Activated naive CD4-positive, alpha-beta T cell treated with anti-CD3 and anti-CD28 coated beads, Interleukin-2, amount 50 U/mL, for 72 hours (primary cell): ENCODE measurements at regions not wholly inside any gene's neighbourhood (a gene's known extent, or its start where the extent isn't known, plus 50 kb on each side); places are given as distances from the start of the nearest gene placed in this dataset.

Source experiments
- ATAC-seq, 2 donors: fragments of 150-1000 bp; cut with Tn5 transposase; 2 replicates each; pipeline ENCODE4 v1.10.0; 2021; ENCODE audit warnings: mild to moderate bottlenecking in 2 of 2, moderate library complexity in 2 of 2
- DNase-seq, 2 donors: peaks; one replicate each; pipeline ENCODE4 v3.0.0; 2021 to 2022; ENCODE audit warnings: low spot score in 2 of 2
- H3K27ac Mint-ChIP-seq, 2 donors: one replicate each; pipeline ENCODE4 v1.8.0; 2022; ENCODE audit warnings: mild to moderate bottlenecking in 2 of 2, mixed read lengths in 2 of 2
- H3K36me3 Mint-ChIP-seq, 2 donors: one replicate each; pipeline ENCODE4 v1.8.0; 2022; ENCODE audit warnings: mixed read lengths in 2 of 2
- H3K9me3 Mint-ChIP-seq, 2 donors: one replicate each; pipeline ENCODE4 v1.8.0; 2022; ENCODE audit warnings: mixed read lengths in 2 of 2

GRCh38 chr4:27910227-27910626 is 1049.6 kb downstream of the STIM2 start:
- no peak for ATAC-seq

GRCh38 chr4:27911047-27911446 is 1050.4 kb downstream of the STIM2 start:
- DNase-seq (no peak), ATAC-seq (no peak)
- Mint-ChIP-seq H3K27ac (no peak overlapping the region), H3K9me3 (peaks cover 12 to 15% of the 10 kb centered on the region in 2 donors), H3K36me3 (no peaks in the 10 kb centered on the region)

More at GRCh38 chr4:27910227-27910626, 1049.6 kb downstream of the STIM2 start:
- H3K9me3 Mint-ChIP-seq = peaks cover 12 to 15% of the 10 kb centered on the region in 2 donors
- H3K36me3 Mint-ChIP-seq = no peaks in the 10 kb centered on the region
- H3K27ac Mint-ChIP-seq = no peak overlapping the region
- DNase-seq = no peak

GRCh38 chr4:27913738-27914137 is 1053.1 kb downstream of the STIM2 start:
- Mint-ChIP-seq H3K27ac (no peak overlapping the region), H3K36me3 (no peaks in the 10 kb centered on the region), H3K9me3 (peaks cover 12 to 18% of the 10 kb centered on the region in 2 donors)
- ATAC-seq (no peak), DNase-seq (no peak)

- no peak for DNase-seq
- no peak for ATAC-seq
- Mint-ChIP-seq H3K36me3 (no peaks in the 10 kb centered on the region), H3K27ac (no peak overlapping the region), H3K9me3 (peaks cover 4 to 9% of the 10 kb centered on the region in 2 donors)
Observed at GRCh38 chr4:27915822-27916221, 1055.2 kb downstream of the STIM2 start.

- H3K27ac Mint-ChIP-seq = no peak overlapping the region
- no peaks in the 10 kb centered on the region for H3K36me3 Mint-ChIP-seq
- DNase-seq (no peak), ATAC-seq (no peak)
- peaks cover 4 to 12% of the 10 kb centered on the region in 2 donors for H3K9me3 Mint-ChIP-seq
Observed at GRCh38 chr4:27916452-27917184, 1056.0 kb downstream of the STIM2 start.

GRCh38 chr4:27917381-27917780 is 1056.7 kb downstream of the STIM2 start:
- DNase-seq (no peak), ATAC-seq (no peak)
- no peak overlapping the region for H3K27ac Mint-ChIP-seq
- H3K9me3 Mint-ChIP-seq = peaks cover 8 to 12% of the 10 kb centered on the region in 2 donors
- no peaks in the 10 kb centered on the region for H3K36me3 Mint-ChIP-seq

GRCh38 chr4:27921231-27921630 is 1060.6 kb downstream of the STIM2 start:
- peaks cover 18 to 21% of the 10 kb centered on the region in 2 donors for H3K9me3 Mint-ChIP-seq
- DNase-seq (no peak), ATAC-seq (no peak)
- no peaks in the 10 kb centered on the region for H3K36me3 Mint-ChIP-seq
- H3K27ac Mint-ChIP-seq = no peak overlapping the region

- DNase-seq = no peak
- H3K9me3 Mint-ChIP-seq = peaks cover 0 to 4% of the 10 kb centered on the region in 2 donors
- no peak for ATAC-seq
Observed at GRCh38 chr4:27928761-27929540, 1068.3 kb downstream of the STIM2 start.

GRCh38 chr4:27930291-27930690 is 1069.7 kb downstream of the STIM2 start:
- H3K36me3 Mint-ChIP-seq = no peaks in the 10 kb centered on the region
- H3K9me3 Mint-ChIP-seq = peaks cover 0 to 4% of the 10 kb centered on the region in 2 donors
- ATAC-seq (no peak), DNase-seq (no peak)
- no peak overlapping the region for H3K27ac Mint-ChIP-seq

More at GRCh38 chr4:27928761-27929540, 1068.3 kb downstream of the STIM2 start:
- H3K27ac Mint-ChIP-seq = no peak overlapping the region
- H3K36me3 Mint-ChIP-seq = no peaks in the 10 kb centered on the region

GRCh38 chr4:27930976-27931375 is 1070.3 kb downstream of the STIM2 start:
- Mint-ChIP-seq H3K36me3 (no peaks in the 10 kb centered on the region), H3K9me3 (peaks cover 0 to 7% of the 10 kb centered on the region in 2 donors), H3K27ac (no peak overlapping the region)
- ATAC-seq (no peak), DNase-seq (no peak)

GRCh38 chr4:27931584-27931983 is 1070.9 kb downstream of the STIM2 start:
- DNase-seq = no peak
- ATAC-seq = no peak
- H3K27ac Mint-ChIP-seq = no peak overlapping the region
- peaks cover 0 to 7% of the 10 kb centered on the region in 2 donors for H3K9me3 Mint-ChIP-seq
- H3K36me3 Mint-ChIP-seq = no peaks in the 10 kb centered on the region

GRCh38 chr4:27934871-27935270 is 1074.2 kb downstream of the STIM2 start:
- H3K36me3 Mint-ChIP-seq = no peaks in the 10 kb centered on the region
- no peak overlapping the region for H3K27ac Mint-ChIP-seq
- no peak for ATAC-seq
- H3K9me3 Mint-ChIP-seq = peaks cover 5 to 7% of the 10 kb centered on the region in 2 donors
- DNase-seq = no peak

GRCh38 chr4:27946799-27947198 is 1086.2 kb downstream of the STIM2 start:
- no peak for DNase-seq
- Mint-ChIP-seq H3K27ac (no peak overlapping the region), H3K36me3 (no peaks in the 10 kb centered on the region), H3K9me3 (peaks cover 0 to 6% of the 10 kb centered on the region in 2 donors)
- ATAC-seq = no peak

GRCh38 chr4:27947302-27947701 is 1086.7 kb downstream of the STIM2 start:
- DNase-seq = no peak
- Mint-ChIP-seq H3K27ac (no peak overlapping the region), H3K36me3 (peaks cover 0 to under 1% of the 10 kb centered on the region in 2 donors)

GRCh38 chr4:27964095-27964494 is 1103.5 kb downstream of the STIM2 start:
- DNase-seq (no peak), ATAC-seq (no peak)
- peaks cover 9 to 10% of the 10 kb centered on the region in 2 donors for H3K9me3 Mint-ChIP-seq
- no peak overlapping the region for H3K27ac Mint-ChIP-seq
- H3K36me3 Mint-ChIP-seq = no peaks in the 10 kb centered on the region

More at GRCh38 chr4:27947302-27947701, 1086.7 kb downstream of the STIM2 start:
- no peak for ATAC-seq
- peaks cover 1 to 7% of the 10 kb centered on the region in 2 donors for H3K9me3 Mint-ChIP-seq

- no peak for DNase-seq
- no peaks in the 10 kb centered on the region for H3K36me3 Mint-ChIP-seq
- ATAC-seq = no peak
- peaks cover 5 to 15% of the 10 kb centered on the region in 2 donors for H3K9me3 Mint-ChIP-seq
- no peak overlapping the region for H3K27ac Mint-ChIP-seq
Observed at GRCh38 chr4:27966664-27967063, 1106.0 kb downstream of the STIM2 start.

- H3K27ac Mint-ChIP-seq = no peak overlapping the region
- H3K36me3 Mint-ChIP-seq = no peaks in the 10 kb centered on the region
- peaks cover 21 to 39% of the 10 kb centered on the region in 2 donors for H3K9me3 Mint-ChIP-seq
- DNase-seq = no peak
- ATAC-seq = no peak
Observed at GRCh38 chr4:27973056-27973455, 1112.4 kb downstream of the STIM2 start.
